ENCODE measurements at regions not wholly inside any gene's neighbourhood (a gene's known extent, or its start where the extent isn't known, plus 50 kb on each side); places are given as distances from the start of the nearest gene placed in this dataset.

- DNase-seq (ENCODE audit: low read depth) = no peak
Measured at GRCh38 chr3:187975561-187976364, 178.2 kb upstream of the LPP start.

- DNase-seq (ENCODE audit: low read depth) = no peak
Measured at GRCh38 chr3:187976365-187976900, 177.5 kb upstream of the LPP start.

- no peak for DNase-seq (ENCODE audit: low read depth)
Measured at GRCh38 chr3:187977659-187978058, 176.3 kb upstream of the LPP start.

GRCh38 chr3:187978433-187979011 is 175.4 kb upstream of the LPP start:
- DNase-seq (ENCODE audit: low read depth) = no peak

GRCh38 chr3:187979564-187979963 is 174.4 kb upstream of the LPP start:
- no peak for DNase-seq (ENCODE audit: low read depth)

GRCh38 chr3:187980861-187981260 is 173.1 kb upstream of the LPP start:
- no peak for DNase-seq (ENCODE audit: low read depth)

- no peak for DNase-seq (ENCODE audit: low read depth)
Measured at GRCh38 chr3:187982142-187982541, 171.8 kb upstream of the LPP start.

GRCh38 chr3:187983484-187984124 is 170.4 kb upstream of the LPP start:
- no peak for DNase-seq (ENCODE audit: low read depth)

GRCh38 chr3:187985647-187986046 is 168.3 kb upstream of the LPP start:
- no peak for DNase-seq (ENCODE audit: low read depth)

GRCh38 chr3:187986514-187986934 is 167.4 kb upstream of the LPP start:
- peak; percentile 33 for DNase-seq (ENCODE audit: low read depth)

- no peak for DNase-seq (ENCODE audit: low read depth)
Measured at GRCh38 chr3:187987187-187987586, 166.8 kb upstream of the LPP start.

- DNase-seq (ENCODE audit: low read depth) = peak; percentile 48
Measured at GRCh38 chr3:187987924-187988323, 166.0 kb upstream of the LPP start.

- DNase-seq (ENCODE audit: low read depth) = no peak
Measured at GRCh38 chr3:187989575-187990153, 164.3 kb upstream of the LPP start.

GRCh38 chr3:187992609-187993008 is 161.3 kb upstream of the LPP start:
- no peak for DNase-seq (ENCODE audit: low read depth)

GRCh38 chr3:187994221-187995042 is 159.5 kb upstream of the LPP start:
- no peak for DNase-seq (ENCODE audit: low read depth)

GRCh38 chr3:187995043-187995400 is 158.9 kb upstream of the LPP start:
- no peak for DNase-seq (ENCODE audit: low read depth)

- no peak for DNase-seq (ENCODE audit: low read depth)
Measured at GRCh38 chr3:187995667-187996066, 158.3 kb upstream of the LPP start.

GRCh38 chr3:187996609-187997008 is 157.3 kb upstream of the LPP start:
- no peak for DNase-seq (ENCODE audit: low read depth)

- DNase-seq (ENCODE audit: low read depth) = no peak
Measured at GRCh38 chr3:187997490-187997889, 156.5 kb upstream of the LPP start.

- no peak for DNase-seq (ENCODE audit: low read depth)
Measured at GRCh38 chr3:187997946-187998561, 155.9 kb upstream of the LPP start.

GRCh38 chr3:187998611-187999010 is 155.3 kb upstream of the LPP start:
- DNase-seq (ENCODE audit: low read depth) = no peak

All from activated T-cell treated with anti-CD3 and anti-CD28 coated beads for 48 hours (primary cell).